Astrocyte of the spinal cord (primary cell): ENCODE measurements at regions not wholly inside any gene's neighbourhood (a gene's known extent, or its start where the extent isn't known, plus 50 kb on each side); places are given as distances from the start of the nearest gene placed in this dataset.

Experiments
- DNase-seq: peaks from one replicate; pipeline ENCODE4 v3.0.0; 2011; ENCODE audit warnings: low read depth, low spot score
- H3K4me3 ChIP-seq: 2 replicates; pipeline ENCODE4 v1.5.1; 2011; ENCODE audit warnings: low read depth, mild to moderate bottlenecking, low read length, moderate library complexity
- in situ Hi-C: cut with HindIII; loops from 2 replicates; pipeline ENCODE4 v1.10.0; 2017; ENCODE audit warnings: low sequenced_read_pairs
- TF ChIP-seq, protein P1 (sequence below): IDR thresholded peaks from 2 replicates; pipeline ENCODE4 v1.5.1; 2012; ENCODE audit warnings: low read depth, mild to moderate bottlenecking, low read length, inconsistent platforms

DNA sequence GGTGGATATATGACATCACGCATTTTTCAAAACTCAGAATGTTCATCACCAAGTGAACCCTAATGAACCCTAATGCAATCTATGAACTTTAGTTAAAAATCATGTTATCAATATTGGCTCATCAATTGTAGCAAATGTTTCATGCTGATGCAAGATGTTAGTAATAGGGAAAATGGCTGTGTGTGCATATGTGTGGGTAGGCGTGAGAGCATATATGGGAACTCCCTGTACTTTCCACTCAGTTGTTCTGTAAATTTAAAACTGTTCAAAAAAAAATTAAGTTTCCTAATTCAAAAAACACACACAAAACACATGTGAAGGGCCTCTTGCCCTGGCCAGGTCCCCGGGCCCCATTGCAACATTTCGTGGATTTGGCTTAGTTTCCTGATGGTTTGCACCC is 89.7 kb upstream of the PROK2 start:
- TF ChIP-seq, protein P1, sequence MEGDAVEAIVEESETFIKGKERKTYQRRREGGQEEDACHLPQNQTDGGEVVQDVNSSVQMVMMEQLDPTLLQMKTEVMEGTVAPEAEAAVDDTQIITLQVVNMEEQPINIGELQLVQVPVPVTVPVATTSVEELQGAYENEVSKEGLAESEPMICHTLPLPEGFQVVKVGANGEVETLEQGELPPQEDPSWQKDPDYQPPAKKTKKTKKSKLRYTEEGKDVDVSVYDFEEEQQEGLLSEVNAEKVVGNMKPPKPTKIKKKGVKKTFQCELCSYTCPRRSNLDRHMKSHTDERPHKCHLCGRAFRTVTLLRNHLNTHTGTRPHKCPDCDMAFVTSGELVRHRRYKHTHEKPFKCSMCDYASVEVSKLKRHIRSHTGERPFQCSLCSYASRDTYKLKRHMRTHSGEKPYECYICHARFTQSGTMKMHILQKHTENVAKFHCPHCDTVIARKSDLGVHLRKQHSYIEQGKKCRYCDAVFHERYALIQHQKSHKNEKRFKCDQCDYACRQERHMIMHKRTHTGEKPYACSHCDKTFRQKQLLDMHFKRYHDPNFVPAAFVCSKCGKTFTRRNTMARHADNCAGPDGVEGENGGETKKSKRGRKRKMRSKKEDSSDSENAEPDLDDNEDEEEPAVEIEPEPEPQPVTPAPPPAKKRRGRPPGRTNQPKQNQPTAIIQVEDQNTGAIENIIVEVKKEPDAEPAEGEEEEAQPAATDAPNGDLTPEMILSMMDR = no peak
- in situ Hi-C loops = no loop called here

DNA sequence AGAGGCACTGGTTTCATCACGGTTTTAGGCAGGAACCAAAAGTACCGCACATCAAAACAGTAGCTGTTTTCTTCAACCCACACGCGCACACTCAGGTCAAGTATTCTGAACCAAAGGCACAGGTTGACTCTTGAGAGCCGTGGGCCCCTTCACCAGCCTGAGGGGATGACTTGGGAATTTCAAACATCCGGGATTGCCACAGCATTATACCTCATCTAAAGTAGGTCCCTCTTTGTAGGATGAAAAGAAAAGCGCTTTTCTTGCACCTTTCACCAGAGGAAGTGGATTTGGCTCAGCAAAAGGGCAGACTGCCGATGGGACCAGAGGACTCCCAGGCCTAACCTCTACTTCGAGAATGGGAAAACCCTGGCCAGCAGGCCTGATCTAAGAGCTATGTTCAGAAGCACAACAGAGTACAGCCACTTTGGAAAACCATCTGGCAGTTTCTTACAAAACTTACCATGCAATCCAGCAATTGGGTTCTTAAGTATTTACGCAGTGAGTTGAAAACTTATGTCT is 88.2 kb upstream of the PROK2 start:
- H3K4me3 ChIP-seq = no peak overlapping the region
- TF ChIP-seq, protein P1 = no peak
- in situ Hi-C loops = no loop called here
- DNase-seq = no peak

More for the DNA sequence above, 89.7 kb upstream of the PROK2 start:
- no peak for DNase-seq
- H3K4me3 ChIP-seq = no peak overlapping the region

GRCh38 chr3:71872256-71872655 is 87.3 kb upstream of the PROK2 start:
- H3K4me3 ChIP-seq = no peak overlapping the region
- no peak for DNase-seq
- in situ Hi-C loops = no loop called here
- TF ChIP-seq, protein P1 = no peak

DNA sequence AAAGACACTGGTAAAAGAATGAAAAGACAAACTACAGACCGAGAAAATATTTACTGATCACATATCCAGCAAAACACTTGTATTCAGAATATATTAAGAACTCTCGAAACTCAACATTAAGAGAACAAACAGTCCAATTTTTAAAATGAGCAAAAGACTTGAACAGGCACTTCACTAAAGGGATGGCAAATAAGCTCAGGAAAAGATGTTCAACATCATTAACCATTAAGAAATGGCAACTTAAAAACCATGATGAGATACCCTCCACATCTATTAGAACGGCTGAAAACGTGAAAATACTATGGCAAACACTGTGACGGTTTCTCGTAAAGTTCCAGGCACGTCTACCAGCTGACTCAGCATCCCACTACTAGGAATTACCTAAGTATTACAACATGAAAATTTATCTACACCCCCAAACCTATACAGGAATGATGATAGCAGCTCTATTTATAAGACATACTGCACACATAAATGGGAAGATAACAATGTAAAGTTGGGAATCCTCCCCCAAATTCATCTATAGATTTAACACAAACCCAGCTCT is 86.1 kb upstream of the PROK2 start:
- no peak overlapping the region for H3K4me3 ChIP-seq
- DNase-seq = no peak
- TF ChIP-seq, protein P1 = no peak
- in situ Hi-C loops = no loop called here

- in situ Hi-C loops = no loop called here
- TF ChIP-seq, protein P1 = no peak
- no peak overlapping the region for H3K4me3 ChIP-seq
- DNase-seq = no peak
Measured at GRCh38 chr3:71868876-71869275, 83.9 kb upstream of the PROK2 start.

DNA sequence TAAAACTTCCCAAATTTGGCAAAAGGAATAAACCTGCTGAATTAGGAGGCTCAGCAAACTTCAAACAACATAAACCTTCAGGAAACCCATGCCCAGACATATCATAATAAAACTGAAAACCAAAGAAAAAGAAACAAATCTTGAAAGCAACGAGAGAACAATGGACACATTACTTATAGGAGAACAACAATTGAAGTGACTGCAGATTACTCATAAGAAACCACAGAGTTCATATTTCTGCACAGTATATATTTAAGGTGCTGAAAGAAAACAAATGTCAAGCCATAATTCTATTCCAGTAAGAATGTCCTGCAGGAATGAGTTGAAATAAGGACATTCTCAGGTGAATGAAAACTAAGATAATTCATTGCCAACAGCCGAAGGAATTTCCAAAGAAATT is 80.8 kb upstream of the PROK2 start:
- TF ChIP-seq, protein P1 = no peak
- DNase-seq = no peak
- in situ Hi-C loops = no loop called here
- H3K4me3 ChIP-seq = no peak overlapping the region
